NB4 (cell line): ENCODE measurements at regions not wholly inside any gene's neighbourhood (a gene's known extent, or its start where the extent isn't known, plus 50 kb on each side); places are given as distances from the start of the nearest gene placed in this dataset.

Experiments
- MAX ChIP-seq: IDR thresholded peaks from 2 replicates; pipeline ENCODE4 v1.6.1; 2011; ENCODE audit warnings: low read depth, low read length
- TF ChIP-seq, protein P1 (sequence below): IDR thresholded peaks from one replicate; pipeline ENCODE4 v1.5.1; 2012; ENCODE audit warnings: low read depth, low read length

- TF ChIP-seq, protein P1, sequence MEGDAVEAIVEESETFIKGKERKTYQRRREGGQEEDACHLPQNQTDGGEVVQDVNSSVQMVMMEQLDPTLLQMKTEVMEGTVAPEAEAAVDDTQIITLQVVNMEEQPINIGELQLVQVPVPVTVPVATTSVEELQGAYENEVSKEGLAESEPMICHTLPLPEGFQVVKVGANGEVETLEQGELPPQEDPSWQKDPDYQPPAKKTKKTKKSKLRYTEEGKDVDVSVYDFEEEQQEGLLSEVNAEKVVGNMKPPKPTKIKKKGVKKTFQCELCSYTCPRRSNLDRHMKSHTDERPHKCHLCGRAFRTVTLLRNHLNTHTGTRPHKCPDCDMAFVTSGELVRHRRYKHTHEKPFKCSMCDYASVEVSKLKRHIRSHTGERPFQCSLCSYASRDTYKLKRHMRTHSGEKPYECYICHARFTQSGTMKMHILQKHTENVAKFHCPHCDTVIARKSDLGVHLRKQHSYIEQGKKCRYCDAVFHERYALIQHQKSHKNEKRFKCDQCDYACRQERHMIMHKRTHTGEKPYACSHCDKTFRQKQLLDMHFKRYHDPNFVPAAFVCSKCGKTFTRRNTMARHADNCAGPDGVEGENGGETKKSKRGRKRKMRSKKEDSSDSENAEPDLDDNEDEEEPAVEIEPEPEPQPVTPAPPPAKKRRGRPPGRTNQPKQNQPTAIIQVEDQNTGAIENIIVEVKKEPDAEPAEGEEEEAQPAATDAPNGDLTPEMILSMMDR: no peak
- TF ChIP-seq MAX: no peak
Observed at GRCh38 chr5:23072179-23072578, 219.0 kb upstream of the CDH12 start.
